ENCODE measurements at regions not wholly inside any gene's neighbourhood (a gene's known extent, or its start where the extent isn't known, plus 50 kb on each side); places are given as distances from the start of the nearest gene placed in this dataset.
A peak's percentile ranks its signal among the peaks of the same experiment; 100 is the strongest.

DNA sequence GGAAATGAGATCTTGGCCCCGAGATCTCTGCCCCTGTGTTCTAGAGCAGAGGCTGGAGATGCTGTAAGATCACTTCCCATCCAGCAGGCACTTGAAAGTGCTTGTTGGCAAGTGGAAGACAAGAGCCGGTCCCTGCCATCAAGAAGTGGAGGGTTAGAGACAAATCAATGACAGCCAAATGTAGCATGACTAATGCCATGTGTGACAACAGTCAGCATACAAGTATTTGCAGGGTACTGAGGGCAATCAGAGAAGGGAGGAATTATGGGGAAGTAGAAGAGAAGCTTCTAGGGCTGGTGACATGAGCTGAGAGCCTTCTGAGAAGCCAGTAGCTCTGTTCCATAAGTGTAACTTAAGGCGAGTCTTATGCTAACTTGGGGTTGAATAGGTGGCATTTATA lies 58.6 kb downstream of the TMEM17 start:
- DNase-seq = no peak

- no peak for DNase-seq
Observed at GRCh38 chr2:62446491-62446890, 59.5 kb downstream of the TMEM17 start.

- DNase-seq = no peak
Observed at GRCh38 chr2:62443886-62444285, 62.1 kb downstream of the TMEM17 start.

GRCh38 chr2:62443471-62443870 lies 62.5 kb downstream of the TMEM17 start:
- DNase-seq = no peak

DNA sequence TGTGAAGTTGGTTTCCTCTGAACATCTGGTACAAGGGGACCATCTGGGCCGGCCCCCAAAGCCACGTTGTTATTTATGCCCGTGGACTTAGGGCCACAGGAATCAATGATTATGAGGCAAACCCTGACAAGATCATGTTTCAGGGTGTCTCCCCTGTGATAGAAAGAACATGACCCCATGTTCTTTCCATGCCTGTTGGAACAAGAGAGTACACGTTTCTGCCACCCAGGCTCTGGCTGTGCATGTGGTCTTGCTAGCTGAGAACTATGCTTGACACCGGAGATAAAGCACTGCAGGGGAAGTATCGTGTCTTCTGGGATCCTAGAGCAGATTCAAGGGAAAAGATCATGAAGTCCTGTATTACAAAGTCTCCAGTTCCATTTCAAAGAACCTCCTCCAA lies 64.2 kb downstream of the TMEM17 start:
- DNase-seq = no peak

DNA sequence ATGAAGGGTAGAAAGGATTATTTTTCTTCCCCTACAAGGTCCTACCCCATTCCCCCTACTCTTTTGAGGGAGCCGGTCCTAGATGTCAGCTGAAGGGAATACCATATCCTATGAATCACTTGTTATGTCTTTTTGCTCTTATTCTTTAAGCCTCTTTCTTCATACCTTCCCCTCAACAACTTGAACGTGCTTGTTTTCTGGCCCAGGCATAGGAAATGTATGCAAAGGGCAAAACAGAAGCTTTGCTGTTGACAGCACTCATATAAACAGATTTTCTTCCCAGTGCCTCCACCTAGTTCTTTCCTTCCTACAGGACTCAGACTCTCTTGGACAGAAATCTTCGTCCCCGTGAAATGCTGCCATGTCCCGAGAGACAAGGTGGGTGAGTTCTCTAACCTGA lies 64.6 kb downstream of the TMEM17 start:
- DNase-seq = no peak

- no peak for DNase-seq
Observed at GRCh38 chr2:62440281-62440946, 65.6 kb downstream of the TMEM17 start.

DNA sequence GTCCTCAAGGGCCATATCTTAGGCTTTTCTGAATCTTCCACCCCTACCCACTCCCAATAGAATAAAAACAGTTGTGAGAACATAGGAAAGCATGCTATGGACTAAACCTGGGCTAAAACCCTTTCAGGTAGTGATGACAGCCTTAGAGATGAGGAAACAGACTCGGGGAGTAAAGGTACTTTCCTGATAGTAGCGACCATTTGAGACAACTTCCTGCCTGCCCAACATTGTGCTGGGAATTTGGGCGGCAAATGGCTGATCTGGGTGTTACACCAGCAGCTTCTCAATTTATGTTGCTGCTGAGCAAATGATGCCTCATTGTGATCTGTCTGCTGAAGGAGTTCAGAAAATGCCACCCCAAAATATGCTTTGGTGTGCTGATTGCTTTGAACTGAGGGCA lies 66.6 kb downstream of the TMEM17 start:
- DNase-seq = no peak

GRCh38 chr2:62437785-62438184 lies 68.2 kb downstream of the TMEM17 start:
- DNase-seq = no peak

GRCh38 chr2:62435720-62436119 lies 70.3 kb downstream of the TMEM17 start:
- no peak for DNase-seq

DNA sequence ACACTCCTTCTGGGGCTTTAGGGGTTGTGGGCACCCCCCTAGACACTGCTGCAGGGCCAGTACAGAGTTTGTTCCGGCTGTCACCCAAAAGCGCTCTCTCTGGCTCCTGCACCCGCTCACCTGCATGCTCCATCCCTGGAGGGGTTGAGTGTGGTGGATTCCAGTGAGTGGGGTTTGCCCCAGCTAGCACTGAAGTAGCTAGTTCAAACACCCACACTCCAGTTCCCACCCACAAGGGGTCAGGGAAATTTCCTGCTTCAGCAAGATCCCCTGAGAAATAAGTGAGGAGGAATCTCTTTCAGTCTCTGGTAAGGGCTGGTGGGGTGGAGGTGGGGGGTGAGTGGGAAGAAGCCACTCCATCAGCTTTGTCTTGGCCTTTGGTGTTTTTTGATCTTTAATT lies 73.6 kb downstream of the TMEM17 start:
- DNase-seq = no peak

DNA sequence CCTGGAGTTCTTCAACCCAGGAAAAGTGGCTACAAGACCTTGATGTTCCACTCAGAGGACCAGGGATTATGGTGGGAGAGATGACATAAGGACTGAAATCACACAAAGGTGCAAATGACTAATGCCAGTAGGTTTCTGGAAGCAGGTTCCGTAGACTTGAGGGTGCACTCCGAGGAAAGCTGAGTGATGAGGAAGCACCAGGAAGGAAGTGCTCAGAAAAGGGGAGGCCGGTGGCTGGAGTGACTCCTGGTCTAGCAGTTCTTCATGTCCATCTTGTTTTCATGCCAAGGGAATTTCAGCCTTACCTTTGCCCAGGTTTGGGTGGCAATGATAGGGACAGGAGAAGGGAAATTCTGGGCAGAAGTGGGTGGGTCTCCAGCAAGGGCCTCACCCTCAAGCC lies 74.5 kb downstream of the TMEM17 start:
- DNase-seq = peak in 1 of 4 experiments; percentile 28

- no peak for DNase-seq
Observed at GRCh38 chr2:62430146-62430545, 75.8 kb downstream of the TMEM17 start.

- no peak for DNase-seq
Observed at GRCh38 chr2:62427146-62427545, 78.8 kb downstream of the TMEM17 start.

DNA sequence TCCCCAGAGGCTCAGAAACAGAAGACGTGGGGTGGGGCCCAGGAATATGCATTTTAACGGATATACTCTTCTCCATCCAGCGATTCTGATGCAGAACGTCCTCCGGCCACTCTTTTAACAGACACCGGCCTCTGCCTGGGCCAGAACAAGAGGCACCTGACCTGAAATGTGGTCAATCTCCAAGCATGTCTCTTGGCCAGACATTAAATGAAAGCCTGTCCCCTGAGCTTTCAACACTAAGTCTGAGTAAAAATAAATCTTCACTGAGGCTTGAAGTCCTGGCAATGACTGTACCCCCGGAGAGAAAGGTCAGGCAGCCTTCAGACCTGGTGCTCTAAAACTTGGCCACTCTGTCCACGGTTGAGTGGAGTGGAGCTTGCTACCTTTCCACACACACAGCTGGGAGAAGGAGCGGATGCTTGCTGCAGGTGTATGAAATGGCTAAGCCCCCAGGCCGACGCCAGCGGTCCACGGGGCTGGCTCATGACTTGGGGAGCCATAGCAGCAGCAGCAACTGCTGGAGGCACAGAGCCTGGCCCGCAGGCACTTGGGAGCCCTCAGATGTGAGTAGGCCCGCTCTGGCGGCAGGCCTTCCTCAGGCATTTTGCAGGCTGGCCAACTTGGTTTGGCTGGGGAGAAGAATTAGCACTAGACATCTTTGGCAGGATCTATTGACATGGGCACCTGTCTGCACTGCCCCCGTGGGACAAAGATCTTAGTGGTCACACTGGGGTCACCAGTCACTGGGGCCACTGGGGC lies 79.7 kb downstream of the TMEM17 start:
- DNase-seq = no peak

- DNase-seq = no peak
Observed at GRCh38 chr2:62425684-62426083, 80.3 kb downstream of the TMEM17 start.

DNA sequence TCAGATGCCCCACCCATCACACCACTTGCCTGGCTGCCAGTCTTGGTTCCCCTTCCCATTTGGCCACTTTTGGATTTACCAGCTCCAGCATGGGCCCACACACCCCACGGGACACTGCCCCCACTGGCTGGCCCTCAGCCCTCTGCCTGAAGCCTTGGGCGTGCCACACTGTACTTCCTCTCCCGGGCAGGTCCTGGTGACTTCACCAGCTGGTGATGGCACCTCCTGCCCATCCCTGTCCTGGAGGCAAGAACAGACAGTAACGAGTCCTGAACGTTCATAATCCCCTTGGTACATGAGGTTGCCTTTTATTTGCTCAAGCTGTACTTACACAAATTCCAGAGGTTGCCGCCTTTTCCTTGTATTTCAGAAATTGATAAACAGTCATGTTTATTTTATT lies 81.1 kb downstream of the TMEM17 start:
- DNase-seq = peak in 3 of 4 experiments; percentile 27 to 53 (median 32)

DNA sequence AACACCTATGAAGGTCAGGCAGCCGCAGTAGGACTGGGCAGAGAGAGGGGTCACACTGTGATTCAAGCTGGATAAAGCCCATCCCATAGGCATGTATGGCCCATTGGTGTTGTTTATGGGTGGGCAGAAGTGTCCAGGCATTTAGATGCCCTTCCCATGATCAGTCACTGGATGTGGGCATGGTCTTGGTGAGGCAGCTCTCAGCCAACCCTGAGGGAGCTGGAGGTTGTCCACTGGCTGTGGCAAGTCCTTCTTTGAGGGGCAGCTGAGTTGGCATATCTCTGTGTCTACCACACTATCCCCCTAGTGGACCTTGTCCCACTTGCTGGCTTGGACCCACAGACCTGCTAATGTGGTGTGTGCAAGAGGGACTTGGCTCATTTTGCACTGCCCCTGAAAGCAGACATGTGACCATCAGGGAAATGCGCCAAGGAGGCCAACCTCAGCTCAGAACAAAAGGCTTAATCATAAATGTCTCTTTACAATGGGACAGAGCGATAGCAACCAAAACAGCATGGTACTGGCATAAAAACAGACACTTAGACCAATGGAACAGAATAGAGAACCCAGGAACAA lies 82.0 kb downstream of the TMEM17 start:
- no peak for DNase-seq

GRCh38 chr2:62423235-62423634 lies 82.8 kb downstream of the TMEM17 start:
- DNase-seq = no peak

- DNase-seq = no peak
Observed at GRCh38 chr2:62415518-62415917, 90.5 kb downstream of the TMEM17 start.

- DNase-seq = peak; percentile 70 to 82 (median 77)
Observed at GRCh38 chr2:62415019-62415431, 91.0 kb downstream of the TMEM17 start.

GRCh38 chr2:62413116-62413663 lies 92.8 kb downstream of the TMEM17 start:
- DNase-seq = no peak

DNA sequence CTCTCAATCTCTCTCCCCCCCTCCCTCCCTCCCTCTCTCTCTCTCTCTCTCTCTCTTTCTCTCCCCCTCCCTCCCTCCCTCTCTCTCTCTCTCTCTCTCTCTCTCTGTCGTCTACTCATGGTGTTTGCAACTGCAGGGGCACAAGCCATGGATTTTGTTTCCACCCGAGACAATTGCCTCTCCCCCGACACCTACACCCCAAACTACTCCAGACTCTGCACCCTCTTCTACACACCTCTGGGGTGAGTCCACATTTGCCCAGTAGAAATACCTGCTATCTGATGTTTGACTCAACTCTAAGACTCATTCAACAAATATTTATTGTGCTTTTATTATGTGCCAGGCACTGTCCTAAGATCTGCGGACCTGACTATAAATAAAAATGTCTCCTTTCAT lies 93.7 kb downstream of the TMEM17 start:
- DNase-seq = no peak
